ENCODE measurements at regions not wholly inside any gene's neighbourhood (a gene's known extent, or its start where the extent isn't known, plus 50 kb on each side); places are given as distances from the start of the nearest gene placed in this dataset.

DNA sequence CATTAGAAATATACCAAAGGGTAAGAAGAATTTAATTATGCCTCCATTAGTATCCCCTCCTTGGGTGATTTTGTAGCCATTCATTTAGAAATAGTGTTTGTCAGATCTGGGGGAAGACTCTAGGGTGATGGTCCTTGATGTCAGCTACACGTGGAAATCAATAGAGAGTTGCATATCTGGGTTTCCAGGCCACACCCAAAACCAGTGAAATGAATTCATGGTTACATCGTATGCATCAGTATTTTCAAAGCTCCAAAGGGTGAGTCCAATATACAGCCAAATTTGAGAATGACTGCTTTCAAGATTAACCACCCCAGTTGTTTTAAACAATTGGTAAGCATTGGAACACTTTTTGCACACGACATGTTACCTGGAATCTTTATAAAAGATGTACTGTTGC is 173.4 kb upstream of the SGCD start:
- no peak for DNase-seq (ENCODE audit: low read depth in 3 of 3, low spot score in 2 of 3)

DNA sequence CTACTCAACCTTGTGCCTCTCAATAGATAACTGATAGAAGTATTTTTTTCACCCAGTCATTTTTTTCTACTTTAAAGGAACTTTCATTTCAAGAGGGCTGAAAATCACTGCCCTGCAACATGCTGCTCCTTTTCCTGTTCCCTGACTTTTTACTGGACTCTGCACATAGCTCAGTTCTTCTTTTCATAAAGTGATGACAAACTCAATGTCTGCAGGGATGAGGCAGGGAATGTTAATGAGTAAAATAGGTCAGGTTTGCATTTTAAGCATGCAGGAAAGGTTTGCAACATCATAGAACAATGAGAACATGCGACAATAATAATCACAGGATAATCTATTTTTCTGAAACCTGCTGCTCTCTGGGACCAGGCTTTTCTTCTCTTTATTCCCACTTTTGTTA is 172.2 kb upstream of the SGCD start:
- DNase-seq (ENCODE audit: low read depth in 3 of 3, low spot score in 2 of 3): no peak

DNA sequence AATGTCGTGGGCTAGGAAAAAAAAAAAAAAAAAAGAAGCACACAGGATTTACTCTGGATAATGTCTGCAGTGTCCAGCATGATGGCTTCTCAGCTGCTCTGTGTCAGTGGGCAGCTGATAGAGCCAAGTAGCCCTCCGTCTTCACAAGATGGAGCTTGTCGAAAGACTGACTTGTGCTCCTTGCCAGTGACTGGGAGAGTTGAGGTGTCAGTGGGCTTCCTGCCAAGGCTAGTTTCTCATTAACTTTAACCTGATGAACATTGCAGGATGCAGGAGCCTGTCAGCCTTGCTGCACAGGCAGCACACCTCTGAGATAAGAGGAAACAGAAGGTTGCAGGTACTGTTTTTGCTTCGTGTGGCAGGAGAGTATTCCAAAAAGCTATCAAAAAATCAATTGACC is 171.4 kb upstream of the SGCD start:
- DNase-seq (ENCODE audit: low read depth in 3 of 3, low spot score in 2 of 3): peak in 1 of 3 donors; percentile 30

DNA sequence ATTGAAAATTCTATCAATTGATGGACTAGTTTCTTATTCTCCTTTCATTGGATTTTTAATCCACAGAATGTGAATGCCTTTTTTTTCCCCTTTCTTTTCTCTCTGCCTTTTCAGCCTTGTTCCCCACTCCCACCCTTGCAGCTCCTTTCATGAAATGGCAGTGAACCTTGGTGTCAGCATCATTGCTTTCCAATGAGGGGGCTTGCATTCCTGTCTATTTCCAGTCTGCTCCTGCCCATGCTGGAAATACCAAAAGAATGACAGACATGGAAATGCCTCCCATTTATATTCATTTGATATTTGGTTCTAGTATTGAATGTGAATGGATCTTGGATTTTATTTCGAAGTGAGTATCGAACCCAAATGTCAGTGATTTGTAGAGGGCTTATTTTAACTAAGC is 162.7 kb upstream of the SGCD start:
- no peak for DNase-seq (ENCODE audit: low read depth in 3 of 3, low spot score in 2 of 3)

GRCh38 chr5:156169495-156169894 is 157.5 kb upstream of the SGCD start:
- no peak for DNase-seq (ENCODE audit: low read depth in 3 of 3, low spot score in 2 of 3)

DNA sequence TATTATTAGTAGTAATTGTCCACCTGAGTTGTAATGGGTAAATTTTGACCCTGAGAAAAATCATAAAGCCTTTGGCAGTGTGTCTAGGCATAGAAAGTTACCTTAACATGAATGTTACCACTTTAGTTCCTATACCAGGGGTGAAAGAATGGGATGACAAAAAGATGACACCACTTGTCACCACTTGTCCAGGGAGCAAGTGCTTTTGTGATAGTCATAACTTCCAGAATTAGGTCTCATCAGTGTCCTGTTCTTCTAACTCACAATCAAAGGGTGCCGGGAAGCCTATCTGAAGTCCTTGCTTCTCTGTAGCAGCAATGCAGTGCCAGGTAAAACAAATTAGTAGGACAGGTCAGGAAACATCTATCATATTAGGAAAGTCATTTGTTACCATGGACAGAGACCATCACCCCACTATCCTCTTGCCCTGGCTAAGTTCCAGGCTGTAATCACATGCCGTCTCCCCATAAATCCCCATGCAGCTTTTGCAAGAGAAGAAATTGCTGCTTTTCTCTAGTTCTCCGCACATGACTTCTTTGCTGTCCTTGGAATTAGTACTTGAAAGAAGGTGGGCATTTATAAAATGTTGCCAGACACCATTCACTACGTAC is 156.5 kb upstream of the SGCD start:
- no peak for DNase-seq (ENCODE audit: low read depth in 3 of 3, low spot score in 2 of 3)

GRCh38 chr5:156174225-156174624 is 152.7 kb upstream of the SGCD start:
- no peak for DNase-seq (ENCODE audit: low read depth in 3 of 3, low spot score in 2 of 3)

- no peak for DNase-seq (ENCODE audit: low read depth in 3 of 3, low spot score in 2 of 3)
Observed at GRCh38 chr5:156178117-156178516, 148.8 kb upstream of the SGCD start.

DNA sequence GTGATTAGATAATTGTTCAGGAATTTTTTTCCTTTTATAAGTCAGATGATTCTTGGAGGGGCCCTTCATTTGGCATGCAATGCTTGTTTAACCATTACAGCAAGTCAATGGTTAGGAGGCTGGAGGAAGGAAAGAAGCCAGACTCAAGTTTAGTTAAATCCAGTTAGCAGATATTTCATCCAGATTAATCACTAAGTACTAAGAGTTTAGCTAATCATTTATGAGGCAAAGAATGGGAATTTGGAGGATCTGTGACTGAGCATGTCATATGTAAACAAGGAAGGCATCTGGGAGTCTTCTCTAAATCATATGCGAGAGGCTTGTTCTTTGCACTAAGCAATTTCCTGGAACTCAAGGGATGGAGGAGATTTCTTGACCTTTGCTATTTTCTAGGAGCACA is 145.3 kb upstream of the SGCD start:
- no peak for DNase-seq (ENCODE audit: low read depth in 3 of 3, low spot score in 2 of 3)

GRCh38 chr5:156182174-156182967 is 144.6 kb upstream of the SGCD start:
- no peak for DNase-seq (ENCODE audit: low read depth in 3 of 3, low spot score in 2 of 3)

DNA sequence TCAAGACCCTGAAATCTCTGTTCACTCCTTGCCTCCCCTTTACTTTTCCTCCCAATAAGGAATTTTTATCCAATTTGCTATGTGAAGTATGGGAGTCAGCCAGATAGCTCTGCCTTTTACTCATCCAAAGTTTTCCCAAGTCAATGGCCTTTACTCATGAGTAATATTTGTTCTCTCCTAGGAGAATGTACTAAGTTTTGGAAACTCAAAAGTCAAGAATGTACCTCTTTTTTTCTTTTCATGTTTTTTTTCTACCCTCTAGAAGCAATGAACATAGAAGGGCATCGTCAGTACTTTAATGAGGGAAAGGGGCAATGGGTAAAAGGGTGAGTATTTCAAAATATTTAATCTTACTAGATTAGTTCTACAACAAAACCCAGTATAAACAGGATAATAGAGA is 140.2 kb upstream of the SGCD start:
- no peak for DNase-seq (ENCODE audit: low read depth in 3 of 3, low spot score in 2 of 3)

- no peak for DNase-seq (ENCODE audit: low read depth in 3 of 3, low spot score in 2 of 3)
Observed at GRCh38 chr5:156188016-156188415, 138.9 kb upstream of the SGCD start.

DNA sequence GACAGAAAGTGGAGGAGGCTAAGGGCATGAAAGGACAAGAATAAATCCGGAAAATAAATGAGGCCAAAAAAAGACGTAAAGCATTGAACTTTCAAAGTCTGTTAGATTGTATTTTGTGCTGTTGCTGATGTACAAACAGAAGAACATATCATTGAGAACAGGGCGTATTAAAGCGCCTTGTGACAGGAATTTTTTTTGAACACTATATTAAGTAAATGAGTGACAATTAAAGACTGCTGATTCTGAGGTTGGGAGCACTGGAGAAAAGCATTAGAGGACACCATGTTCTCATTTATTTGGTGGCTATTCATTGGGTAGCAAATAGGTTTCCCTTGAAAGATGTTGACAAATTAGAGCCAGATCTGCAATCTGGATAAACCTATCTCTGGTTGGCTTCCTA is 137.3 kb upstream of the SGCD start:
- DNase-seq (ENCODE audit: low read depth in 3 of 3, low spot score in 2 of 3): no peak

DNA sequence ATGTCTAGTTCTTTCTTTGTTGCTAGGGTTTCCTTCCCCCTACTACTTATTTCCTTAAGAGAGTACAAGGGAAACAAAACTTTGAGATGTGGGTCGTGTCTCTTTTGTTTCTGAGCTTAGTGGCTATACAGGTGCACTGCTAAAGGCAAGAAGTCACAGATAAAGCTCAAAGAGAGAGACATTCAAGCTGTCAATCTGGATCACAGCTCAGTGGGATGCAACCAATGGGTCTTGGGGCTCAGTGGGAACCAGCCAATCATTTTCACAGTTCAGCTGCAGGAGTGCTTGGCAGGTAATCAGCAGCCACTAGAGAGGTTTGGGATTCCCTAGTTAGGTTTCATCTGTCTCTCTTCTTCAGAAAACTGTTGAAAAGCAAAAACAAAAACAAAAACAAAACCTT is 135.4 kb upstream of the SGCD start:
- DNase-seq (ENCODE audit: low read depth in 3 of 3, low spot score in 2 of 3): no peak

- no peak for DNase-seq (ENCODE audit: low read depth in 3 of 3, low spot score in 2 of 3)
Observed at GRCh38 chr5:156197042-156197635, 129.8 kb upstream of the SGCD start.

DNA sequence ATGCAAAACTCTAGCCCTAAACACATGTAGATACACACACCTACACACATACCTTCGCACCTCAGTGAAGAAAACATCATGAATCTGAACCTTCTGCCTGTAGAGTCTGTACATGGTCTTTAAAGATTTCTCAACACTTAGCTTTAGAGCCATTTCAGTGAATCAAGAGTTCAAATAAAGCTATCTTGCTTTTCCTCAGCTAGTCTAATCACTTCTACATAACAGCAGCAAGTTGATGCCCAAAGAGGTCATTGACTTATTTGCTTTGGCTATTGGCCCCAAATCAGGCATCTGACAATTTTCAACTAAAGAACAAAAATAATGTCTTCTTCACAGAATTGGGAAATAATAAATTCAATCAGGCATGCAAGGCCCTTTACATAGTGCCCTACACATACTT is 127.9 kb upstream of the SGCD start:
- DNase-seq (ENCODE audit: low read depth in 3 of 3, low spot score in 2 of 3): no peak

DNA sequence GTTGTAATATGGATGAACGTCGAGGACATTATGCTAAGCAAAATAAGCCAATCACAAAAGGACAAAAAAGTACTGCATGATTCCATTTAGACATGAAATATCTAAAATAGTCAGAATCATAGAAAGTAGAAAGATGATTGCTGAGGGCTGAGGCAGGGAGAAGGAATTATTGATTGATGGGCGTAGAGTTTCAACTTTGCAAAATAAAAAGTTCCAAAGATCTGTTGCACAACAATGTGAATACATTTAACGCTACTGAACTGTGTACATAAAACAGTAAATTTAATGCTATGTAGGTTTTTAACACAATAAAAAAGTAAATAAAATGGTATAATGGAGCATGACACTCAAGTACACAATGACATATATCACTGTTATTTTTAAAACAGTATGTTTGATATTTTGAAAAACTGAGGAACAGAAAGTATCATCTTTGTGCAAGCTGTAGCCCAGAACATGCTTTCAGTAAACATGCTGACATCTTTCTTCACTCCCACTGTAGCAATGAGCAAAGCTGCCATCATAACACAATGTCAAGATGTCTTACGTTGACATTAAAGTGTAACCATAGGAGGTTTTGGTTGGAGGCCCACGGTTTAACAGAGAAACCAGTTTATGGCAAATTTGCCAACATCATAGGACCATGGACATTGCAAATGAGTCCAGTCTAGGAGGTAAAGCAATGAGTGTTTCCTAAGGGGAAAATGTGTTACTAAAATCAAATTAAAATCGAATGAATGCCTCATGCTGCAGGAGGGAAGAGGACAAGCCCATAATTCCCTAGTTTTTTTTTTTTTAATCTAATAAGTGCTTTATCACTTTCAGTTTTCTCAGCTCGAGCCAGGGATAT is 125.8 kb upstream of the SGCD start:
- DNase-seq (ENCODE audit: low read depth in 3 of 3, low spot score in 2 of 3): no peak

- no peak for DNase-seq (ENCODE audit: low read depth in 3 of 3, low spot score in 2 of 3)
Observed at GRCh38 chr5:156201788-156202403, 125.1 kb upstream of the SGCD start.

DNA sequence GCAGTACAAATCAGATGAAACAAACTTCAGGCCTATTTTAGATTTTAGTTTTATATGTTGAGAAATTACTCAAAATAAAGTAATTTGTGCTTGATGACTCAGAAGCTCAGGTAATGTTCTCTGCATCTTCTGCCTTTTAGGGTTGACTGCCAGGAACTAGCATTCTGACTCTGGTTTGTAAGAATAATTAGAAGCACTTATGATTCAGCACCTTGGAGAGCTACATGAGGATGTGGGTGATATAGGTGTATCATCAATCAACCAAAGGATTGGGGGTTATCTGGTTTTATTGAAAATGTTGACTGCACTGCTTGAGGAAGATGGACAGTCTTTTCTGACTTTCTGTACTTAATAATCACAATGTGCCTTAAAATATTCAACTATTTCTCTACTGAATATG is 118.7 kb upstream of the SGCD start:
- no peak for DNase-seq (ENCODE audit: low read depth in 3 of 3, low spot score in 2 of 3)

DNA sequence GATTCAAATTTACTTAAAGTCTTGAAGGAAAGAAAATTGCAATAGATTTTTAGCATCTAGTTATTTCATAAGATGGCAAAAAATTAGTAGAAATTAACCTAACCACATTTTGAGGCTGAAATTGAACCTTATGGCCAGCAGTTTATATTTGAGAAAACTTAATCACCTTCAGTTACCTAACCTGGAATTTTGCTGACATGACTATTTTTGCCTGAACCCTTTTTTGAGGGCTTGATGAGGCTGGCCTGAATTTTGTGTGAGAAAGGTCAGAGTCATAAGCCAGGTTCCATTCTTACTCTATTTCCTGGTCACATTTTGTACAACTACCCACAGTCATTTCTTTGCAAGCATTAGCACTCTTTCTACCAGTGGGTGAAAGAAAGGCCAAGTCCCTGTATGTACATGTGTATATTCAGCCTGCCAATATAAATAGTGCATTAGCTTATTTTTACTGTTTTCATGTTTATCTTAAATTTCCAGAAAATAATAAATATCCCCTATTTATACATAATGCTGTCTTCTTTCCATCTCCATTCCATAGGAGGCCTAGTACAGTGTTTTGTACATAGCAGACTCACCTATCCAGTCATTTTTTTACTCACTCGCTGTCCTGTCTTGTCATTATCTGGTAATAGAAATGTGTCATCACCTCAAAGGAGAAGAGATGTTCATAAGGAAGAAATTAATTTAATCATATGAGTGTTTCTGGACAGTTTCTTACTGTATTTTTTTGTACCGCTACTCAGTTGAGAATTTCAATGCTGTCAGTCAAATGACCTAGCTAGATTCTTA is 108.4 kb upstream of the SGCD start:
- no peak for DNase-seq (ENCODE audit: low read depth in 3 of 3, low spot score in 2 of 3)

All from right renal cortex interstitium (tissue), 3 donors.